H9 (cell line): ENCODE measurements at regions not wholly inside any gene's neighbourhood (a gene's known extent, or its start where the extent isn't known, plus 50 kb on each side); places are given as distances from the start of the nearest gene placed in this dataset.

Experiments
- DNase-seq: peaks from one replicate; pipeline ENCODE4 v3.0.0-alpha.2; 2017
- H2AFZ ChIP-seq: one replicate; pipeline ENCODE4 v1.6.1; 2013; ENCODE audit warnings: mild to moderate bottlenecking, low read length, control low read depth, moderate library complexity
- H2AK5ac ChIP-seq: 2 replicates; pipeline ENCODE4 v1.6.1; 2013; ENCODE audit warnings: low read length, control low read depth, mixed read lengths; ENCODE audit not compliant: insufficient read length
- H2BK120ac ChIP-seq: one replicate; pipeline ENCODE4 v1.6.1; 2013; ENCODE audit warnings: low read depth, mild to moderate bottlenecking, low read length, control low read depth, inconsistent platforms; ENCODE audit not compliant: poor library complexity, severe bottlenecking
- H2BK12ac ChIP-seq: 2 replicates; pipeline ENCODE4 v1.6.1; 2013; ENCODE audit warnings: low read length, control low read depth, mixed read lengths, low read depth; ENCODE audit not compliant: insufficient read length
- H2BK15ac ChIP-seq: 2 replicates; pipeline ENCODE4 v1.6.1; 2013; ENCODE audit warnings: low read depth, low read length, control low read depth
- H2BK20ac ChIP-seq: one replicate; pipeline ENCODE4 v1.6.1; 2013; ENCODE audit warnings: low read depth, mild to moderate bottlenecking, low read length, control low read depth, inconsistent platforms; ENCODE audit not compliant: poor library complexity, severe bottlenecking
- H2BK5ac ChIP-seq: 2 replicates; pipeline ENCODE4 v1.6.1; 2013; ENCODE audit warnings: low read length, control low read depth, mixed read lengths; ENCODE audit not compliant: insufficient read length
- H3K14ac ChIP-seq: 2 replicates; pipeline ENCODE4 v1.6.1; 2013; ENCODE audit warnings: low read length, control low read depth; ENCODE audit not compliant: insufficient read depth
- H3K18ac ChIP-seq: 2 replicates; pipeline ENCODE4 v1.6.1; 2013; ENCODE audit warnings: low read depth, mild to moderate bottlenecking, mixed read lengths, low read length, control low read depth; ENCODE audit not compliant: insufficient read length
- H3K23ac ChIP-seq: 2 replicates; pipeline ENCODE4 v1.6.1; 2013; ENCODE audit warnings: low read length, control low read depth, mixed read lengths, low read depth; ENCODE audit not compliant: insufficient read length
- H3K23me2 ChIP-seq: 2 replicates; pipeline ENCODE4 v1.6.1; 2013; ENCODE audit warnings: low read depth, mild to moderate bottlenecking, mixed read lengths, low read length, control low read depth; ENCODE audit not compliant: insufficient read length, poor library complexity, severe bottlenecking
- H3K27ac ChIP-seq: 2 replicates; pipeline ENCODE4 v1.5.1; 2013; ENCODE audit warnings: low read length, control low read depth, mixed read lengths, low read depth; ENCODE audit not compliant: insufficient read length
- H3K27me3 ChIP-seq: 2 replicates; pipeline ENCODE4 v1.6.1; 2013; ENCODE audit warnings: low read length, control low read depth, inconsistent platforms; ENCODE audit not compliant: insufficient read depth
- H3K4ac ChIP-seq: 2 replicates; pipeline ENCODE4 v1.6.1; 2013; ENCODE audit warnings: low read depth, mild to moderate bottlenecking, control low read depth, inconsistent platforms, low read length, moderate library complexity
- H3K4me1 ChIP-seq: 2 replicates; pipeline ENCODE4 v1.6.1; 2013; ENCODE audit warnings: low read length, control low read depth, inconsistent platforms; ENCODE audit not compliant: insufficient read depth
- H3K4me2 ChIP-seq: 2 replicates; pipeline ENCODE4 v1.6.1; 2013; ENCODE audit warnings: low read length, control low read depth, mixed read lengths; ENCODE audit not compliant: insufficient read length, insufficient read depth
- H3K56ac ChIP-seq: 2 replicates; pipeline ENCODE4 v1.6.1; 2013; ENCODE audit warnings: low read depth, mild to moderate bottlenecking, mixed read lengths, low read length, control low read depth; ENCODE audit not compliant: insufficient read length
- H3K79me1 ChIP-seq: 2 replicates; pipeline ENCODE4 v1.6.1; 2013; ENCODE audit warnings: low read depth, mild to moderate bottlenecking, moderate library complexity, low read length, control low read depth, inconsistent platforms; ENCODE audit not compliant: insufficient read depth, poor library complexity, severe bottlenecking
- H3K79me2 ChIP-seq: 2 replicates; pipeline ENCODE4 v1.6.1; 2013; ENCODE audit warnings: low read length, control low read depth, inconsistent platforms; ENCODE audit not compliant: insufficient read depth
- H3K9ac ChIP-seq: 2 replicates; pipeline ENCODE4 v1.6.1; 2013; ENCODE audit warnings: low read length, control low read depth, mixed read lengths; ENCODE audit not compliant: insufficient read length; ENCODE audit errors: extremely low read depth
- H3K9me3 ChIP-seq: one replicate; pipeline ENCODE4 v1.6.1; 2013; ENCODE audit warnings: low read depth, low read length, inconsistent platforms; ENCODE audit not compliant: control insufficient read depth
- H3T11ph ChIP-seq: one replicate; pipeline ENCODE4 v1.6.1; 2013; ENCODE audit warnings: mild to moderate bottlenecking, low read length, control low read depth, inconsistent platforms
- H4K20me1 ChIP-seq: one replicate; pipeline ENCODE4 v1.6.1; 2013; ENCODE audit not compliant: control insufficient read depth, insufficient read length, insufficient read depth
- H4K5ac ChIP-seq: 2 replicates; pipeline ENCODE4 v1.6.1; 2013; ENCODE audit warnings: low read depth, mild to moderate bottlenecking, mixed read lengths, low read length, control low read depth; ENCODE audit not compliant: insufficient read length
- H4K8ac ChIP-seq: replicated peaks from 2 replicates; pipeline ENCODE4 v1.6.1; 2013; ENCODE audit warnings: low read length, control low read depth, mixed read lengths, low read depth; ENCODE audit not compliant: insufficient read length
- H4K91ac ChIP-seq: 2 replicates; pipeline ENCODE4 v1.6.1; 2013; ENCODE audit warnings: low read depth, mild to moderate bottlenecking, moderate library complexity, mixed read lengths, low read length, control low read depth; ENCODE audit not compliant: insufficient read length
- H3K27ac Mint-ChIP-seq, 3 experiments: 2 replicates in 2 of 3; 3 replicates in 1 of 3; pipeline ENCODE4 v1.8.0; 2020 to 2021; ENCODE audit warnings: mixed read lengths in 3 of 3, mild to moderate bottlenecking in 1 of 3, moderate library complexity in 1 of 3
- H3K27me3 Mint-ChIP-seq: 2 replicates; pipeline ENCODE4 v1.8.0; 2021; ENCODE audit warnings: low read depth, mild to moderate bottlenecking, moderate library complexity, mixed read lengths
- H3K36me3 Mint-ChIP-seq, 3 experiments: 2 replicates in 2 of 3; 3 replicates in 1 of 3; pipeline ENCODE4 v1.8.0; 2020 to 2021; ENCODE audit warnings: low read depth in 3 of 3, mixed read lengths in 3 of 3; ENCODE audit not compliant: insufficient read depth in 1 of 3
- H3K4me1 Mint-ChIP-seq, 2 experiments: 2 replicates each; pipeline ENCODE4 v1.8.0; 2020; ENCODE audit warnings: mixed read lengths in 2 of 2
- H3K4me3 Mint-ChIP-seq, 2 experiments: 2 replicates in 1 of 2; 3 replicates in 1 of 2; pipeline ENCODE4 v1.8.0; 2020 to 2021; ENCODE audit warnings: mild to moderate bottlenecking in 2 of 2, mixed read lengths in 2 of 2, moderate library complexity in 1 of 2
- H3K9me3 Mint-ChIP-seq, 2 experiments: 2 replicates in 1 of 2; 3 replicates in 1 of 2; pipeline ENCODE4 v1.8.0; 2020; ENCODE audit warnings: mild to moderate bottlenecking in 2 of 2, mixed read lengths in 2 of 2, moderate library complexity in 1 of 2
- CTCF ChIP-seq: fragments of 200-600 bp; sonication (generic); conservative IDR thresholded peaks from 3 replicates; pipeline ENCODE4 v1.8.0; 2021; ENCODE audit warnings: antibody characterized with exemption, mild to moderate bottlenecking
- WGBS: extraction: QIAGEN DNeasy Blood & Tissue Kit; methylation state at CpG from one replicate; pipeline ENCODE4 v1.1.7; 2013; ENCODE audit warnings: missing lambda C conversion rate, low lambda C conversion rate, mixed read lengths; ENCODE audit not compliant: insufficient read length; ENCODE audit errors: extremely low coverage; 5-methylcytosine and 5-hydroxymethylcytosine counted together

- no peak for DNase-seq
- no peak overlapping the region for H2AK5ac ChIP-seq
- no peaks in the 10 kb centered on the region for H3K4me1 ChIP-seq
- H4K5ac ChIP-seq: no peak overlapping the region
- TF ChIP-seq CTCF: no peak
- no peak overlapping the region for H2AFZ ChIP-seq
- no peak overlapping the region for H3K4ac ChIP-seq
- no peak overlapping the region for H2BK5ac ChIP-seq
- H4K8ac ChIP-seq: no peak overlapping the region
- H3K79me1 ChIP-seq: no peaks in the 10 kb centered on the region
- H3K9me3 Mint-ChIP-seq: peaks cover 19 to 27% of the 10 kb centered on the region in 2 experiments
- H3K14ac ChIP-seq: no peak overlapping the region
- no peak overlapping the region for H3K4me3 Mint-ChIP-seq
- H3K36me3 Mint-ChIP-seq: peaks cover 0 to 20% (median 4%) of the 10 kb centered on the region in 3 experiments; a peak in 4 of 7 replicates
- no peak overlapping the region for H3K4me2 ChIP-seq
- no peak overlapping the region for H3K23ac ChIP-seq
- H3K9ac ChIP-seq: no peak overlapping the region
- H3K9me3 ChIP-seq: peaks cover 9% of the 10 kb centered on the region
- H3K27me3 Mint-ChIP-seq: peaks cover 2% of the 10 kb centered on the region
- no peak overlapping the region for H3K18ac ChIP-seq
- H3K27ac Mint-ChIP-seq: no peak overlapping the region
- H3K27me3 ChIP-seq: no peaks in the 10 kb centered on the region
- H2BK20ac ChIP-seq: no peak overlapping the region
- no peak overlapping the region for H2BK120ac ChIP-seq
- H3K79me2 ChIP-seq: no peaks in the 10 kb centered on the region
- H4K20me1 ChIP-seq: no peaks in the 10 kb centered on the region
- no peak overlapping the region for H3T11ph ChIP-seq
- WGBS: no CpG with 5 or more reads among the region's 7 CpGs
- H3K23me2 ChIP-seq: no peaks in the 10 kb centered on the region
- no peak overlapping the region for H2BK12ac ChIP-seq
- H4K91ac ChIP-seq: no peak overlapping the region
- no peak overlapping the region for H3K56ac ChIP-seq
- no peak overlapping the region for H3K27ac ChIP-seq
- no peak overlapping the region for H2BK15ac ChIP-seq
- H3K4me1 Mint-ChIP-seq: peaks cover 4 to 6% of the 10 kb centered on the region in 2 experiments; a peak in 3 of 4 replicates
These were observed 58.6 kb upstream of the CNOT6 start for GRCh38 chr5:180435594-180435993.
